Hippocampal formation (tissue), 2 donors: ENCODE measurements at regions not wholly inside any gene's neighbourhood (a gene's known extent, or its start where the extent isn't known, plus 50 kb on each side); places are given as distances from the start of the nearest gene placed in this dataset.
"Not testable (repeated sequence)": the region's sequence is repeated elsewhere in the genome, so short reads cannot be mapped to it uniquely, and the experiment has no call there.

Source experiments
- DNase-seq, 2 donors: peaks; one replicate each; lab custom pipeline; 2025; lab: John Stamatoyannopoulos, UW

- no peak for DNase-seq
These were observed 615.0 kb upstream of the DDX18 start for GRCh38 chr2:117199511-117199910.

GRCh38 chr2:117212562-117212961 is 601.9 kb upstream of the DDX18 start:
- DNase-seq: no peak

- DNase-seq: no peak
These were observed 597.3 kb upstream of the DDX18 start for GRCh38 chr2:117217145-117217544.

- DNase-seq: no peak
These were observed 591.7 kb upstream of the DDX18 start for GRCh38 chr2:117222809-117223208.

GRCh38 chr2:117232305-117232704 is 582.2 kb upstream of the DDX18 start:
- DNase-seq: no peak

- DNase-seq: no peak
These were observed 557.1 kb upstream of the DDX18 start for GRCh38 chr2:117257362-117257761.

- no peak for DNase-seq
These were observed 544.9 kb upstream of the DDX18 start for GRCh38 chr2:117269574-117269973.

- DNase-seq: no peak
These were observed 542.9 kb upstream of the DDX18 start for GRCh38 chr2:117271631-117272030.

- DNase-seq: no peak
These were observed 541.4 kb upstream of the DDX18 start for GRCh38 chr2:117273009-117273671.

- no peak for DNase-seq
These were observed 521.5 kb upstream of the DDX18 start for GRCh38 chr2:117293012-117293411.

- DNase-seq: no peak
These were observed 515.0 kb upstream of the DDX18 start for GRCh38 chr2:117299451-117299850.

GRCh38 chr2:117308861-117309770 is 505.4 kb upstream of the DDX18 start:
- no peak for DNase-seq

GRCh38 chr2:117321816-117322215 is 492.7 kb upstream of the DDX18 start:
- DNase-seq: no peak

- no peak for DNase-seq
These were observed 491.2 kb upstream of the DDX18 start for GRCh38 chr2:117323331-117323730.

- no peak for DNase-seq
These were observed 483.9 kb upstream of the DDX18 start for GRCh38 chr2:117330641-117331040.

- DNase-seq: no peak
These were observed 478.5 kb upstream of the DDX18 start for GRCh38 chr2:117335967-117336366.

GRCh38 chr2:117336496-117336895 is 478.0 kb upstream of the DDX18 start:
- DNase-seq: no peak

GRCh38 chr2:117337981-117338380 is 476.5 kb upstream of the DDX18 start:
- not testable (repeated sequence) for DNase-seq

- DNase-seq: no peak
These were observed 474.5 kb upstream of the DDX18 start for GRCh38 chr2:117339980-117340379.

- no peak for DNase-seq
These were observed 472.8 kb upstream of the DDX18 start for GRCh38 chr2:117341690-117342089.

- no peak for DNase-seq
These were observed 472.1 kb upstream of the DDX18 start for GRCh38 chr2:117342415-117342814.

GRCh38 chr2:117349687-117350086 is 464.8 kb upstream of the DDX18 start:
- DNase-seq: no peak

- no peak for DNase-seq
These were observed 463.1 kb upstream of the DDX18 start for GRCh38 chr2:117351396-117351795.
